ENCODE measurements at regions not wholly inside any gene's neighbourhood (a gene's known extent, or its start where the extent isn't known, plus 50 kb on each side); places are given as distances from the start of the nearest gene placed in this dataset.
"Not testable (repeated sequence)": the region's sequence is repeated elsewhere in the genome, so short reads cannot be mapped to it uniquely, and the experiment has no call there.

DNA sequence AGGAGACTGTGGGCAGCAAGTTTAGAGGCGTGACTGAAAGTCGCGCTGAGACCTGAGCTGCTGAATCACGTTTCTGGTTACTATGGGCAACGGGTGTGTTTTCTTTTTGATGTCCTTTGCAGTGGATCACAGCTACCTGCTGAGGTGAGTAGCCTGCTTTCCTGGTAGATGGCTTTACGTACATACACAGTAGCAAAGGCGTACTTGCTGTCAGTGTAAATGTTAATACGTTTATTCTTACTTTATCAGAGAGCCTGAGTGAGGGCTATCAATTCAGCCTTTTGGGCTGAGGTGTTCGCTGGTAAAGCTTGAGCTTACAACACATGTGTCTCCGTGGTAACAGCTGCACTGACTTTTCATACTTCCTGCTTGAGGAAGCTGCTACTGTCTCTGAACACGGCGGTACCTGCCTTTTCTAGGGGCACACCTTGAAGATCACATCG lies 165.1 kb upstream of the CCZ1B start:
- TF ChIP-seq, protein P1, sequence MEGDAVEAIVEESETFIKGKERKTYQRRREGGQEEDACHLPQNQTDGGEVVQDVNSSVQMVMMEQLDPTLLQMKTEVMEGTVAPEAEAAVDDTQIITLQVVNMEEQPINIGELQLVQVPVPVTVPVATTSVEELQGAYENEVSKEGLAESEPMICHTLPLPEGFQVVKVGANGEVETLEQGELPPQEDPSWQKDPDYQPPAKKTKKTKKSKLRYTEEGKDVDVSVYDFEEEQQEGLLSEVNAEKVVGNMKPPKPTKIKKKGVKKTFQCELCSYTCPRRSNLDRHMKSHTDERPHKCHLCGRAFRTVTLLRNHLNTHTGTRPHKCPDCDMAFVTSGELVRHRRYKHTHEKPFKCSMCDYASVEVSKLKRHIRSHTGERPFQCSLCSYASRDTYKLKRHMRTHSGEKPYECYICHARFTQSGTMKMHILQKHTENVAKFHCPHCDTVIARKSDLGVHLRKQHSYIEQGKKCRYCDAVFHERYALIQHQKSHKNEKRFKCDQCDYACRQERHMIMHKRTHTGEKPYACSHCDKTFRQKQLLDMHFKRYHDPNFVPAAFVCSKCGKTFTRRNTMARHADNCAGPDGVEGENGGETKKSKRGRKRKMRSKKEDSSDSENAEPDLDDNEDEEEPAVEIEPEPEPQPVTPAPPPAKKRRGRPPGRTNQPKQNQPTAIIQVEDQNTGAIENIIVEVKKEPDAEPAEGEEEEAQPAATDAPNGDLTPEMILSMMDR (IDR thresholded peaks at IDR 0.05; ENCODE audit: insufficient read depth, low read depth, low read length): not testable (repeated sequence)
- not testable (repeated sequence) for TF ChIP-seq EZH2 (IDR thresholded peaks at IDR 0.05; ENCODE audit: insufficient read depth, low read length)

Measured in astrocyte (in vitro differentiated cells and primary cell).